DND-41 (cell line): ENCODE measurements at regions not wholly inside any gene's neighbourhood (a gene's known extent, or its start where the extent isn't known, plus 50 kb on each side); places are given as distances from the start of the nearest gene placed in this dataset.

Experiments
- ATAC-seq: fragments of 200-7000 bp; cut with Tn5 transposase; 3 replicates; pipeline ENCODE4 v1.9.1; 2021; ENCODE audit warnings: low read depth; ENCODE audit not compliant: insufficient read depth
- DNase-seq: peaks from one replicate; pipeline ENCODE4 v3.0.0-alpha.2; 2020
- H2AFZ ChIP-seq: 2 replicates; pipeline ENCODE4 v1.6.0; 2012; ENCODE audit warnings: low read depth, low read length
- H3K27ac ChIP-seq: 2 replicates; pipeline ENCODE4 v1.5.1; 2012; ENCODE audit warnings: low read length, inconsistent platforms
- H3K27me3 ChIP-seq: fragments of 200-600 bp; sonication (generic); 2 replicates; pipeline ENCODE4 v1.6.0; 2012; ENCODE audit warnings: low read length, mild to moderate bottlenecking, inconsistent platforms; ENCODE audit not compliant: insufficient read depth, poor library complexity
- H3K36me3 ChIP-seq: 2 replicates; pipeline ENCODE4 v1.5.1; 2012; ENCODE audit warnings: low read length, inconsistent platforms; ENCODE audit not compliant: insufficient read depth
- H3K4me1 ChIP-seq: 2 replicates; pipeline ENCODE4 v1.5.1; 2012; ENCODE audit warnings: mild to moderate bottlenecking, low read length; ENCODE audit not compliant: insufficient read depth
- H3K4me2 ChIP-seq: 2 replicates; pipeline ENCODE4 v1.6.0; 2012; ENCODE audit warnings: mild to moderate bottlenecking, moderate library complexity, low read length, inconsistent platforms; ENCODE audit not compliant: insufficient read depth
- H3K4me3 ChIP-seq, 2 experiments: fragments of 200-600 bp in 1 of 2; shearing (Covaris generic) in 1 of 2; 2 replicates each; pipeline ENCODE4 v1.5.1; 2012 to 2016; ENCODE audit warnings: inconsistent platforms in 2 of 2, low read length in 2 of 2, mild to moderate bottlenecking in 2 of 2, low read depth in 1 of 2, moderate library complexity in 1 of 2
- H3K79me2 ChIP-seq: 2 replicates; pipeline ENCODE4 v1.6.0; 2012; ENCODE audit warnings: low read length, inconsistent platforms; ENCODE audit not compliant: insufficient read depth
- H3K9ac ChIP-seq: 2 replicates; pipeline ENCODE4 v1.6.0; 2012; ENCODE audit warnings: low read depth, mild to moderate bottlenecking, inconsistent platforms, low read length, moderate library complexity
- H3K9me3 ChIP-seq: 2 replicates; pipeline ENCODE4 v1.5.1; 2012; ENCODE audit warnings: low read length, moderate library complexity, mild to moderate bottlenecking, inconsistent platforms; ENCODE audit not compliant: insufficient read depth, severe bottlenecking
- H4K20me1 ChIP-seq: 2 replicates; pipeline ENCODE4 v1.6.0; 2012; ENCODE audit warnings: low read length; ENCODE audit not compliant: insufficient read depth
- CTCF ChIP-seq: IDR thresholded peaks from 2 replicates; pipeline ENCODE4 v1.5.1; 2012; ENCODE audit warnings: borderline replicate concordance, low read length, moderate library complexity, mild to moderate bottlenecking; ENCODE audit not compliant: poor library complexity, severe bottlenecking; ENCODE audit errors: extremely low read depth
- EZH2 ChIP-seq: IDR thresholded peaks from 3 replicates; pipeline ENCODE4 v1.6.1; 2012; ENCODE audit warnings: borderline replicate concordance, low read depth, mild to moderate bottlenecking, moderate library complexity, low read length, inconsistent platforms; ENCODE audit not compliant: severe bottlenecking

- no peaks in the 10 kb centered on the region for H3K4me1 ChIP-seq
- H3K36me3 ChIP-seq = no peaks in the 10 kb centered on the region
- peaks cover 13% of the 10 kb centered on the region for H3K27me3 ChIP-seq
- H3K79me2 ChIP-seq = no peaks in the 10 kb centered on the region
- no peak overlapping the region for H3K9ac ChIP-seq
- ATAC-seq (no peak), DNase-seq (no peak)
- no peaks in the 10 kb centered on the region for H3K9me3 ChIP-seq
- no peak for TF ChIP-seq EZH2
- TF ChIP-seq CTCF = no peak
- no peak overlapping the region for H3K4me3 ChIP-seq
- no peaks in the 10 kb centered on the region for H4K20me1 ChIP-seq
- H3K27ac ChIP-seq = no peak overlapping the region
- no peak overlapping the region for H2AFZ ChIP-seq
- H3K4me2 ChIP-seq = no peak overlapping the region
These were observed 362.2 kb upstream of the KCNH7 start for GRCh38 chr2:163200741-163201140.

- no peak overlapping the region for H2AFZ ChIP-seq
- no peaks in the 10 kb centered on the region for H3K36me3 ChIP-seq
- H3K4me3 ChIP-seq = no peak overlapping the region
- no peaks in the 10 kb centered on the region for H3K79me2 ChIP-seq
- no peak for TF ChIP-seq EZH2
- DNase-seq = no peak
- H4K20me1 ChIP-seq = no peaks in the 10 kb centered on the region
- no peak overlapping the region for H3K9ac ChIP-seq
- peaks cover 13% of the 10 kb centered on the region for H3K27me3 ChIP-seq
- H3K4me2 ChIP-seq = no peak overlapping the region
- H3K27ac ChIP-seq = no peak overlapping the region
- no peaks in the 10 kb centered on the region for H3K9me3 ChIP-seq
- no peak for ATAC-seq
- no peaks in the 10 kb centered on the region for H3K4me1 ChIP-seq
These were observed 360.4 kb upstream of the KCNH7 start for GRCh38 chr2:163198972-163199371.

GRCh38 chr2:163198007-163198406, 359.4 kb upstream of the KCNH7 start:
- H4K20me1 ChIP-seq = no peaks in the 10 kb centered on the region
- H3K27me3 ChIP-seq = peaks cover 13% of the 10 kb centered on the region
- no peaks in the 10 kb centered on the region for H3K79me2 ChIP-seq
- no peaks in the 10 kb centered on the region for H3K4me1 ChIP-seq
- no peak overlapping the region for H3K27ac ChIP-seq
- no peak for TF ChIP-seq EZH2
- H3K9ac ChIP-seq = no peak overlapping the region
- DNase-seq (no peak), ATAC-seq (no peak)
- H3K4me3 ChIP-seq = no peak overlapping the region
- no peaks in the 10 kb centered on the region for H3K36me3 ChIP-seq
- H3K9me3 ChIP-seq = no peaks in the 10 kb centered on the region
- no peak overlapping the region for H3K4me2 ChIP-seq
- H2AFZ ChIP-seq = no peak overlapping the region

GRCh38 chr2:163191372-163191771, 352.8 kb upstream of the KCNH7 start:
- H3K27ac ChIP-seq = no peak overlapping the region
- no peaks in the 10 kb centered on the region for H3K79me2 ChIP-seq
- H2AFZ ChIP-seq = no peak overlapping the region
- no peak overlapping the region for H3K4me3 ChIP-seq
- no peak overlapping the region for H3K9ac ChIP-seq
- no peaks in the 10 kb centered on the region for H3K4me1 ChIP-seq
- no peak overlapping the region for H3K4me2 ChIP-seq
- no peak for DNase-seq
- no peak for ATAC-seq
- H3K36me3 ChIP-seq = no peaks in the 10 kb centered on the region
- H4K20me1 ChIP-seq = no peaks in the 10 kb centered on the region
- TF ChIP-seq CTCF (peak; percentile 62), EZH2 (no peak)
- no peaks in the 10 kb centered on the region for H3K27me3 ChIP-seq
- no peaks in the 10 kb centered on the region for H3K9me3 ChIP-seq
